B cell (primary cell): ENCODE measurements at regions not wholly inside any gene's neighbourhood (a gene's known extent, or its start where the extent isn't known, plus 50 kb on each side); places are given as distances from the start of the nearest gene placed in this dataset.

Experiments
- ATAC-seq: fragments of 200-7000 bp; cut with Tn5 transposase; one replicate; pipeline ENCODE4 v1.10.0; 2021; ENCODE audit warnings: low read depth, mild to moderate bottlenecking, moderate number of reproducible peaks, moderate library complexity
- CTCF ChIA-PET: fragments of 350-600 bp; sonication (Branson Sonifier 250); formaldehyde crosslinking; loops from one replicate; lab custom pipeline; 2021; ENCODE audit warnings: antibody characterized with exemption, inconsistent platforms; lab: Charles Lee
- POLR2A ChIA-PET: fragments of 350-600 bp; sonication (Branson Sonifier 250); formaldehyde crosslinking; loops from one replicate; lab custom pipeline; 2021; ENCODE audit warnings: antibody characterized with exemption; lab: Charles Lee
- DNase-seq: peaks from one replicate; pipeline ENCODE4 v3.0.0; 2013
- H2AFZ ChIP-seq: 2 replicates; pipeline ENCODE4 v1.6.1; 2012; ENCODE audit warnings: mild to moderate bottlenecking, low read depth, low read length; ENCODE audit not compliant: insufficient read depth, poor library complexity, severe bottlenecking
- H3K27ac ChIP-seq, 2 donors: 1 replicate in 1 of 2; 2 replicates in 1 of 2; pipeline ENCODE4 v1.5.1; 2012 to 2013; ENCODE audit warnings: low read length in 2 of 2, mild to moderate bottlenecking in 2 of 2, moderate library complexity in 1 of 2
- H3K27me3 ChIP-seq, 4 experiments: fragments of 200-600 bp in 1 of 4; sonication (generic) in 1 of 4; replicated peaks in 1 of 4; 1 replicate in 2 of 4; 2 replicates in 2 of 4; pipeline versions ENCODE4 v1.6.1 to v1.7.0; 2013 to 2016; ENCODE audit warnings: low read length in 3 of 4, mild to moderate bottlenecking in 2 of 4, mixed read lengths in 1 of 4, moderate library complexity in 1 of 4; ENCODE audit not compliant: insufficient read depth in 4 of 4, control insufficient read depth in 3 of 4; ENCODE audit errors: control extremely low read depth in 1 of 4
- H3K36me3 ChIP-seq, 2 experiments: replicated peaks in 1 of 2; 1 replicate in 1 of 2; 2 replicates in 1 of 2; pipeline versions ENCODE4 v1.6.1 to v1.7.1; 2013; ENCODE audit warnings: low read length in 1 of 2; ENCODE audit not compliant: insufficient read depth in 2 of 2, control insufficient read depth in 1 of 2; ENCODE audit errors: control extremely low read depth in 1 of 2, extremely low read depth in 1 of 2
- H3K4me1 ChIP-seq, 2 donors: fragments of 200-600 bp in 1 of 2; sonication (generic) in 1 of 2; 1 replicate in 1 of 2; 2 replicates in 1 of 2; pipeline versions ENCODE4 v1.5.1 to v1.6.1; 2013 to 2017; ENCODE audit warnings: low read length in 2 of 2; ENCODE audit not compliant: control insufficient read depth in 2 of 2, insufficient read depth in 2 of 2
- H3K4me2 ChIP-seq: replicated peaks from 2 replicates; pipeline ENCODE3; 2012; ENCODE audit warnings: mild to moderate bottlenecking, low read depth, low read length; ENCODE audit not compliant: poor library complexity, severe bottlenecking
- H3K4me3 ChIP-seq, 5 experiments: fragments of 200-600 bp in 1 of 5; sonication (generic) in 1 of 5; 1 replicate in 3 of 5; 2 replicates in 2 of 5; pipeline versions ENCODE4 v1.5.1 to v1.7.0; 2011 to 2016; ENCODE audit warnings: low read length in 4 of 5, mild to moderate bottlenecking in 4 of 5, low read depth in 2 of 5, control low read depth in 1 of 5, moderate library complexity in 1 of 5; ENCODE audit not compliant: insufficient read depth in 1 of 5; ENCODE audit errors: control extremely low read depth in 1 of 5, extremely low read depth in 1 of 5
- H3K79me2 ChIP-seq: fragments of 200-600 bp; sonication (generic); one replicate; pipeline ENCODE4 v1.6.0; 2016; ENCODE audit warnings: low read length; ENCODE audit not compliant: control insufficient read depth, insufficient read depth
- H3K9ac ChIP-seq: fragments of 200-600 bp; sonication (generic); 2 replicates; pipeline ENCODE4 v1.6.1; 2017; ENCODE audit warnings: mild to moderate bottlenecking, low read length, moderate library complexity
- H3K9me3 ChIP-seq, 3 donors: one replicate each; pipeline versions ENCODE4 v1.6.1 to v1.7.1; 2013; ENCODE audit warnings: low read length in 2 of 3; ENCODE audit not compliant: control insufficient read depth in 2 of 3, insufficient read depth in 1 of 3; ENCODE audit errors: control extremely low read depth in 1 of 3
- H4K20me1 ChIP-seq: 2 replicates; pipeline ENCODE4 v1.6.0; 2012; ENCODE audit warnings: mild to moderate bottlenecking, low read length; ENCODE audit not compliant: insufficient read depth, control insufficient read depth, poor library complexity, severe bottlenecking
- H3K27ac Mint-ChIP-seq: one replicate; pipeline ENCODE4 v1.8.0; 2021; ENCODE audit warnings: mixed read lengths
- H3K27me3 Mint-ChIP-seq: one replicate; pipeline ENCODE4 v1.8.0; 2021; ENCODE audit warnings: mixed read lengths
- H3K4me1 Mint-ChIP-seq: one replicate; pipeline ENCODE4 v1.8.0; 2021; ENCODE audit warnings: mixed read lengths
- H3K4me3 Mint-ChIP-seq: one replicate; pipeline ENCODE4 v1.8.0; 2021; ENCODE audit warnings: mixed read lengths
- H3K9me3 Mint-ChIP-seq: one replicate; pipeline ENCODE4 v1.8.0; 2022; ENCODE audit warnings: mixed read lengths; ENCODE audit not compliant: insufficient read depth
- CTCF ChIP-seq: fragments of 200-600 bp; IDR thresholded peaks from one replicate; pipeline ENCODE4 v1.8.0; 2022; ENCODE audit warnings: antibody characterized with exemption, mild to moderate bottlenecking
- EZH2 ChIP-seq: IDR thresholded peaks from 2 replicates; pipeline ENCODE4 v1.6.1; 2012; ENCODE audit warnings: borderline replicate concordance, low read depth, mild to moderate bottlenecking, moderate library complexity, low read length; ENCODE audit not compliant: insufficient read depth, poor library complexity, severe bottlenecking
- WGBS: methylation state at CpG from one replicate; pipeline ENCODE4 v1.1.5; 2013; ENCODE audit warnings: missing lambda C conversion rate; ENCODE audit not compliant: insufficient coverage; 5-methylcytosine and 5-hydroxymethylcytosine counted together
- intact Hi-C: fragments of 100-400 bp; cut with micrococcal nuclease; formaldehyde crosslinking; loops from one replicate; pipeline ENCODE4 v1.10.0; 2022

- intact Hi-C loops, result no loop called here
- Histone ChIP-seq H3K9ac (no peak overlapping the region), H3K27me3 (no peaks in the 10 kb centered on the region), H3K9me3 (peaks cover 0 to 17% (median 0%) of the 10 kb centered on the region in 3 donors), H3K4me3 (no peak overlapping the region), H3K36me3 (no peaks in the 10 kb centered on the region), H3K4me1 (no peaks in the 10 kb centered on the region), H4K20me1 (no peaks in the 10 kb centered on the region), H2AFZ (no peak overlapping the region), H3K4me2 (no peak overlapping the region), H3K27ac (no peak overlapping the region), H3K79me2 (no peaks in the 10 kb centered on the region)
- ATAC-seq (no peak), DNase-seq (no peak)
- no peak for TF ChIP-seq EZH2
- TF ChIP-seq CTCF, result no peak
- Mint-ChIP-seq H3K4me1 (no peaks in the 10 kb centered on the region), H3K27me3 (no peaks in the 10 kb centered on the region), H3K4me3 (no peak overlapping the region), H3K9me3 (no peaks in the 10 kb centered on the region), H3K27ac (no peak overlapping the region)
- ChIA-PET POLR2A (no interaction called here), CTCF (no interaction called here)
- WGBS, result 81% methylated on average over 3 of the region's 9 CpGs
These were observed 276.0 kb upstream of the IRX4 start for GRCh38 chr5:2158767-2159166.

GRCh38 chr5:2158109-2158508 is 275.4 kb upstream of the IRX4 start:
- H3K27me3 Mint-ChIP-seq, result no peaks in the 10 kb centered on the region
- POLR2A ChIA-PET, result no interaction called here
- Histone ChIP-seq H2AFZ (no peak overlapping the region), H3K27me3 (no peaks in the 10 kb centered on the region), H4K20me1 (no peaks in the 10 kb centered on the region), H3K9me3 (peaks cover 0 to 21% (median 0%) of the 10 kb centered on the region in 3 donors), H3K4me3 (no peak overlapping the region), H3K36me3 (no peaks in the 10 kb centered on the region), H3K9ac (no peak overlapping the region), H3K27ac (no peak overlapping the region), H3K4me1 (no peaks in the 10 kb centered on the region), H3K4me2 (no peak overlapping the region), H3K79me2 (no peaks in the 10 kb centered on the region)
- intact Hi-C loops, result no loop called here
- no peak overlapping the region for H3K27ac Mint-ChIP-seq
- H3K4me3 Mint-ChIP-seq, result no peak overlapping the region
- WGBS, result 85% methylated on average over 5 of the region's 5 CpGs
- ATAC-seq (no peak), DNase-seq (no peak)
- H3K4me1 Mint-ChIP-seq, result no peaks in the 10 kb centered on the region
- H3K9me3 Mint-ChIP-seq, result no peaks in the 10 kb centered on the region
- CTCF ChIA-PET, result no interaction called here
- TF ChIP-seq CTCF, result no peak
- no peak for TF ChIP-seq EZH2
